ENCODE measurements at regions not wholly inside any gene's neighbourhood (a gene's known extent, or its start where the extent isn't known, plus 50 kb on each side); places are given as distances from the start of the nearest gene placed in this dataset.

GRCh38 chr5:92713826-92714225 is 867.2 kb downstream of the NR2F1-AS1 start:
- DNase-seq (ENCODE audit: low read depth, low spot score) (no peak), ATAC-seq (no peak)
- intact Hi-C loops (cut with micrococcal nuclease; ENCODE audit: unreplicated experiment) (no loop called here), in situ Hi-C loops (cut with HindIII; ENCODE audit: low pct_unique_long_range_greater_than_20kb, low sequenced_read_pairs) (no loop called here)
- Histone ChIP-seq H3K27ac (ENCODE audit: low read length) (no peak overlapping the region; the same call in 1 of the 2 replicates), H3K36me3 (ENCODE audit: control insufficient read depth, insufficient read depth, low read length) (no peaks in the 10 kb centered on the region), H3K27me3 (ENCODE audit: control insufficient read depth, insufficient read depth, low read length) (no peaks in the 10 kb centered on the region), H3K4me1 (ENCODE audit: control insufficient read depth, insufficient read depth, low read length) (no peaks in the 10 kb centered on the region; the same call in 1 of the 2 replicates), H3K9me3 (ENCODE audit: control insufficient read depth, insufficient read depth, low read depth, low read length) (peaks cover 4% of the 10 kb centered on the region; the same call in 1 of the 2 replicates), H3K4me3 (ENCODE audit: low read depth in 2 of 2, low read length in 2 of 2) (no peak overlapping the region)
- POLR2A ChIA-PET, result no interaction called here
- CTCF ChIA-PET, result no interaction called here
- TF ChIP-seq TCF7L2 (IDR thresholded peaks at IDR 0.05; ENCODE audit: low read depth, low read length), result no peak
- no peak for TF ChIP-seq SIN3A (IDR thresholded peaks at IDR 0.05; ENCODE audit: borderline replicate concordance, insufficient read depth, low read depth, low read length)
- TF ChIP-seq POLR2AphosphoS5 (IDR thresholded peaks at IDR 0.05; ENCODE audit: low read depth, low read length), result no peak
- TF ChIP-seq CTCF (IDR thresholded peaks at IDR 0.05), result no peak
- TF ChIP-seq REST (IDR thresholded peaks at IDR 0.05; ENCODE audit: insufficient read depth in 1 of 2, low read depth in 2 of 2, low read length in 1 of 2), result no peak
- no TSS peak for BruUV-seq (replicated peaks)

- no peaks in the 10 kb centered on the region for H3K27me3 ChIP-seq (ENCODE audit: control insufficient read depth, insufficient read depth, low read length)
- no TSS peak for BruUV-seq (replicated peaks)
- no peaks in the 10 kb centered on the region; the same call in 1 of the 2 replicates for H3K4me1 ChIP-seq (ENCODE audit: control insufficient read depth, insufficient read depth, low read length)
- TF ChIP-seq TCF7L2 (IDR thresholded peaks at IDR 0.05; ENCODE audit: low read depth, low read length), result no peak
- TF ChIP-seq REST (IDR thresholded peaks at IDR 0.05; ENCODE audit: insufficient read depth in 1 of 2, low read depth in 2 of 2, low read length in 1 of 2), result no peak
- no peak for TF ChIP-seq CTCF (IDR thresholded peaks at IDR 0.05)
- TF ChIP-seq SIN3A (IDR thresholded peaks at IDR 0.05; ENCODE audit: borderline replicate concordance, insufficient read depth, low read depth, low read length), result no peak
- TF ChIP-seq POLR2AphosphoS5 (IDR thresholded peaks at IDR 0.05; ENCODE audit: low read depth, low read length), result no peak
- in situ Hi-C loops (cut with HindIII; ENCODE audit: low pct_unique_long_range_greater_than_20kb, low sequenced_read_pairs), result no loop called here
- ATAC-seq (no peak), DNase-seq (ENCODE audit: low read depth, low spot score) (no peak)
- H3K9me3 ChIP-seq (ENCODE audit: control insufficient read depth, insufficient read depth, low read depth, low read length), result peaks cover 4% of the 10 kb centered on the region; the same call in 1 of the 2 replicates
- H3K36me3 ChIP-seq (ENCODE audit: control insufficient read depth, insufficient read depth, low read length), result no peaks in the 10 kb centered on the region
- POLR2A ChIA-PET, result no interaction called here
- intact Hi-C loops (cut with micrococcal nuclease; ENCODE audit: unreplicated experiment), result no loop called here
- no peak overlapping the region; the same call in 1 of the 2 replicates for H3K27ac ChIP-seq (ENCODE audit: low read length)
- CTCF ChIA-PET, result no interaction called here
- H3K4me3 ChIP-seq (ENCODE audit: low read depth in 2 of 2, low read length in 2 of 2), result no peak overlapping the region
These were observed 867.7 kb downstream of the NR2F1-AS1 start for GRCh38 chr5:92713335-92713743.
